ENCODE measurements at regions not wholly inside any gene's neighbourhood (a gene's known extent, or its start where the extent isn't known, plus 50 kb on each side); places are given as distances from the start of the nearest gene placed in this dataset.

GRCh38 chr13:59384154-59384553, 779.6 kb downstream of the DIAPH3 start:
- no peak for TF ChIP-seq GLIS1 (tag by site-specific recombination; IDR thresholded peaks at IDR 0.05)
- no peak for TF ChIP-seq ZNF157 (tag by site-specific recombination; IDR thresholded peaks at IDR 0.05)
- TF ChIP-seq, protein P1, sequence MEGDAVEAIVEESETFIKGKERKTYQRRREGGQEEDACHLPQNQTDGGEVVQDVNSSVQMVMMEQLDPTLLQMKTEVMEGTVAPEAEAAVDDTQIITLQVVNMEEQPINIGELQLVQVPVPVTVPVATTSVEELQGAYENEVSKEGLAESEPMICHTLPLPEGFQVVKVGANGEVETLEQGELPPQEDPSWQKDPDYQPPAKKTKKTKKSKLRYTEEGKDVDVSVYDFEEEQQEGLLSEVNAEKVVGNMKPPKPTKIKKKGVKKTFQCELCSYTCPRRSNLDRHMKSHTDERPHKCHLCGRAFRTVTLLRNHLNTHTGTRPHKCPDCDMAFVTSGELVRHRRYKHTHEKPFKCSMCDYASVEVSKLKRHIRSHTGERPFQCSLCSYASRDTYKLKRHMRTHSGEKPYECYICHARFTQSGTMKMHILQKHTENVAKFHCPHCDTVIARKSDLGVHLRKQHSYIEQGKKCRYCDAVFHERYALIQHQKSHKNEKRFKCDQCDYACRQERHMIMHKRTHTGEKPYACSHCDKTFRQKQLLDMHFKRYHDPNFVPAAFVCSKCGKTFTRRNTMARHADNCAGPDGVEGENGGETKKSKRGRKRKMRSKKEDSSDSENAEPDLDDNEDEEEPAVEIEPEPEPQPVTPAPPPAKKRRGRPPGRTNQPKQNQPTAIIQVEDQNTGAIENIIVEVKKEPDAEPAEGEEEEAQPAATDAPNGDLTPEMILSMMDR (tag by site-specific recombination; IDR thresholded peaks at IDR 0.05) = no peak
- no peak for TF ChIP-seq ZNF274 (IDR thresholded peaks at IDR 0.05; ENCODE audit: low read length)
- TF ChIP-seq ZNF274 (tag by site-specific recombination; IDR thresholded peaks at IDR 0.05; ENCODE audit: borderline replicate concordance) = no peak
- TF ChIP-seq ZNF555 (tag by site-specific recombination; conservative IDR thresholded peaks at IDR 0.05) = no peak
- no peak for TF ChIP-seq ZNF48 (tag by site-specific recombination; IDR thresholded peaks at IDR 0.05)
- no peak for TF ChIP-seq ZBTB6 (tag by site-specific recombination; IDR thresholded peaks at IDR 0.05)
- no peak for TF ChIP-seq GLIS2 (tag by site-specific recombination; IDR thresholded peaks at IDR 0.05)
- no peak for TF ChIP-seq YY1 (tag by site-specific recombination; IDR thresholded peaks at IDR 0.05)
- no peak for TF ChIP-seq ZNF843 (tag by site-specific recombination; IDR thresholded peaks at IDR 0.05)
- no peak for TF ChIP-seq SCRT2 (tag by site-specific recombination; IDR thresholded peaks at IDR 0.05)
- TF ChIP-seq PRDM4 (tag by site-specific recombination; IDR thresholded peaks at IDR 0.05) = no peak
- TF ChIP-seq ZBTB48 (tag by site-specific recombination; IDR thresholded peaks at IDR 0.05) = no peak
- TF ChIP-seq YY2 (tag by site-specific recombination; IDR thresholded peaks at IDR 0.05) = no peak

Measured in HEK293 (cell line).